Inflammatory macrophage treated with lipopolysaccharide for 4 hours (primary cell): ENCODE measurements at regions not wholly inside any gene's neighbourhood (a gene's known extent, or its start where the extent isn't known, plus 50 kb on each side); places are given as distances from the start of the nearest gene placed in this dataset.

ENCODE experiments used
- DNase-seq: peaks from one replicate; pipeline ENCODE4 v3.0.0-alpha.2; 2020

DNA sequence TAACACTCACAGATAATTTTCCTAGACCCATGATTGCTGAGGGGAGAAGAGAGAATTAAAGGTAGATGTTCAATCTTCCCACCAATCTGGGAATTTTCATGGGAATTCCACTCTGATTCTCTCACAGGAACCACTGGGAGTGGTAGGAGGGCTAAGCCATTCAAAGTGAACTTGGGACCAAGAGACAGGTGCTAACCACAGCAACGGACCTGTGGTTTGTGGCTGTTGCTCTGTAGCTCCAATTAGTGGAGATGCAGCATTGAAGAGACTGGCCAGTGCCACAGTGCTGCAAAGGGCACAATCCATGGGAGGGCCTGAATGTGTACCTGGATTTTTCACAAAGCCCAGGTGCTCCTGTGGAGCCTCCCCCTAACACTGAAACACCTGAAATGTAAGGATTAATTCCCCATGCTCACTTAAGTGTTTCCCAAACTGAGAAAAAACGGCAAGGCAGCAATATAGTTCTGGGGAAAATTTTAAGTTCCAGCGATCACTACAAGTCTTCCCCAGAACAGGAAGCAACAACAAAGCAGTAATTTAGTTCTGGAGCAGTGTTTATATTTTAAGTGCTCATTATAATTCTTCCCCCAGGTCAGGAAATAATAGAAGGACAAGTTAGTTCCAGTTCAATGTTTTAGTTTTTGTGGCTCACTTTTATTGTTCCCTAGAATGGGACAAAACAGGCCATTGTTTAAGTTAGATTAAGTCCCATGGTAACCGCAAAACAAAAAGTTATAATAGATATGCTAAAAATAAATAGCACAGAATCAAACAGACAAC is 1045.8 kb downstream of the CNTNAP5 start:
- no peak for DNase-seq

DNA sequence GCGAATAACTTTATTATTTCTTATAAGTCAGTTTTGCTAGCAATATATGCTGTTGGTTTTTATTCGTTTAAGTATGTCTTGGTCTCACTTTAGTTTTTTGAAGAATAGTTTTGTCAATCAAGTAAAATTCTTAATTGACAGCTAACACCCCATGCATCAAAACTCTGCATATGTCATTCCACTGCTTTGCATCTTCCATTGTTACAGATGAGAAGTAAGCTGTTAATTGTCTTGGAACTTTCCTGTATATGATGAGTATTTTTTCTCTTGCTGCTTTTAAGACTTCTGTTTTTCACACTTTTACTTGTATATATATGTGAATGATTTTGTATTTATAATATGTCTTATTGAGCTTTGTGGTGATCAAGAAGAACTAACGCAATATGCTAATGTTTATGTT is 1048.4 kb downstream of the CNTNAP5 start:
- no peak for DNase-seq

DNA sequence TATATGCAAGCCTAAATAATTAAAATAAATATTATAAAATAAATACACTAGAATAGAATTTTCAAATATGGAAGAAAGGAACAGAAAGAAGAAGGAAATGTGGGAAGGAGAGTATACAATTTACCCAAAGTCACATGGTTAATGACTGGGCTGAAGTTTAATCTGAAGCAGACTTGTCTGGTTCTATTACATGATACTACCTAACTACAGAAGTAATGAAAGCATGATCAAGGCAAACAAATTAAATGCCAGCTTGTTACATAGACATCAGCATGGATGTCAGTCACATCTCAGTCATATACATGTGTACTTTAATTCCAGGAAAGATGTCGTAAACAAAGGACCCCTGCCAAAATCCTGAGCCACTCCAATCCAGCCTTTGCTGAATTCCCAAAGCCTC is 1060.8 kb downstream of the CNTNAP5 start:
- DNase-seq: no peak

- no peak for DNase-seq
Measured at GRCh38 chr2:125086313-125087184, 1061.5 kb downstream of the CNTNAP5 start.

DNA sequence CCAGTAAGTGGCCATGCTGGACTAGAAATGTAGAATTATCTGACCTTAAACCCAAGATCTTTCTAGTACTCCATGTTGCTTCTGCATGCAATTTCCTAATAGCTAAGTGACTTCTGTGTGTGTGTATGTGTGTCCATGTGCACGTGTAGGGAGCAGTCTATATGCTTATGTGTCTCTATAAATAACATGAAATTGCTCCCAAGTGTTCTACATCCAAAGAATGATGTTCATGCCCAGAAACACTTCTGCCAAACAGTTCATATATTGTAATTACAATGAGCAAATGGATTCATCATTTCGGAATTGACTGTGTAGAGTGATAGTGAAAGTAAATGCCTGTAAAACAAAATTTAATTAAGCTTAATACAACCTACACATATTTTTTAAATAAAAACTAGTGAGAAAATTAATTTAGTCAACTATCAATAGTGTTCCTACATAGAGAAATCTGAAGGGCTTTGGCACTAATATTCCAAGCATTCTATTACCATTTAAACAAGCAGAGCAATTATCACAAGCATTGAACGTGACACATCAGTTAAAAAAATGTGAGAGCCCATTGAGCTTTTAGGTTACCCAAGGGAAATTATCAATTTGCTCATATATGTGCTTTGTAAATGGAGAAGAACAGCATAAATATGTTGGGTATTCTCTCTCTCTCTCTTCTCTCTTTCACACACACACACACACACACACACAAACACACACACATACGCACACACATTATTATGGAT is 1067.4 kb downstream of the CNTNAP5 start:
- DNase-seq: no peak

DNA sequence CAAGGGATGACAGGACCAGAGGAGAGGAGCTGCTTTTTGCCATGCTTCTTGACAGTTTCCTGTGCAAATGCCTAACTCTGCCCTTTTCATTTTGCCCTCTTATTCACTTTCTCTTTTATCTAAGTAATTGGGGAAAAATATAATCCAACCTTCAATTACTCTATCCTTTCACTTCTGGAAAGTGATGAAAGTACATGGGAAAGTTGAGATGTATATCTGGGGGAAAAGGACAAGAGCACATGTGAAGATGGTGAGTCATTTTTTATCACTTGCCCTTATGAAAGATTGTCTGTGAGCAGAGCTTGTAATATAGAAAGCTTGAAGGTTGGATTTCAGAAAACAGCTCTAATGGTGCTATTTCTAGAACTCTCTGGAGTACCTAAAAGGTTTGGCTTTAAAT is 1070.7 kb downstream of the CNTNAP5 start:
- no peak for DNase-seq

GRCh38 chr2:125106710-125107109 is 1081.6 kb downstream of the CNTNAP5 start:
- DNase-seq: no peak

DNA sequence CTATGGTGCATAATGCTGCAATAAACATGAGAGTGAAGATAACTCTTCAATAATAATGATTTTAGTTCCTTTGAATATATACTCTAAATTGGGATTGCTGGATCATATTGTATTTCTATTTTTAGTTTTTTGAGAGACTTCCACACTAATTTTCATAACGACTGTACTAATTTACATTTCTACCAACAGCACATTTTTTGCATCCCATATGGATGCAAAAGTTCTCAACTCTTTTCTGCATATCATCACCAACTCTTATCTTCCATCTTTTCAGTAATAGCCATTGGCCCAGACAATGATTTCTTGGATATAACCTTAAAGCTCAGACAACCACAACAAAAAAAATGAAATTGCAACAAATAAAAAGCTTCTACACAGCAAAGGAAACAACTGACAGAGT is 1082.4 kb downstream of the CNTNAP5 start:
- DNase-seq: no peak

DNA sequence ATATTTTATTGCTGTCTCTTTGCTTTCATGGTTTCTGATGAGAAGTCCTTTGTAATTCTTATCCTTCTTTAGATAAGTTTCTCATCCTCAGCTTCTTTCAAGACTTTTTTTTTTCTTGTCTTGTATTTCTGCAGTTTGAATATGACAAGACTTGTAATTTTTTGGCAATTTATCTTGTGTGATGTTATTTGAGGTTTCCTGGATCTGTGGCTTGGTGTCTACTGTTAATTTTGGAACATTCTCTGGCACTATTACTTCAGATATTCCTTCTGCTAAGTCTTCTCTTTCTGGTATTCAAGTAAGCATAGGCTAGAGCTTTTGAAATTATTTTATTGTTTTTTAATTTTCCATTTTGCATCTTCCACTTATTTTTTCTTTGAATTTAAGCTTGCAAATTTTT is 1083.2 kb downstream of the CNTNAP5 start:
- DNase-seq: no peak

- DNase-seq: no peak
Measured at GRCh38 chr2:125125902-125126301, 1100.8 kb downstream of the CNTNAP5 start.

- no peak for DNase-seq
Measured at GRCh38 chr2:125160947-125161346, 1135.9 kb downstream of the CNTNAP5 start.

GRCh38 chr2:125167152-125167551 is 1142.1 kb downstream of the CNTNAP5 start:
- DNase-seq: no peak

DNA sequence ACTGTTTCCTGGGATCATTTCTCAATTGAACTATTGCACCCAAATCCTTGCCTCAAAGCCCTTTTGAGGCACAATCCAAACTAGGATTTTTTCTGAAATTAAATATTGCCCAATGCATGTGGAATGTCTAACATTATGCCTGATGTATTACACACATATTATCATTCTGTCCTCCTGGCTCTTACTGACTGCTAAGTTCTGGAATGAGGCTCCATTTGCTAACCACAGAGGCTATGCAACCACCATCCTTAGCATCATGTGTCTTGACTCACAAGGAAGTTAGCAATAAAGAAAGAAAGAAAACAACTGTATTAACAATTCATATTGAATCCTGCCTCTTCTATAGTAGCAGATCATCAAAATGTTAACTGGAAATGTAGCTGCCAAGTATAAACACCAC is 1142.7 kb downstream of the CNTNAP5 start:
- no peak for DNase-seq

GRCh38 chr2:125168442-125168841 is 1143.4 kb downstream of the CNTNAP5 start:
- DNase-seq: no peak

DNA sequence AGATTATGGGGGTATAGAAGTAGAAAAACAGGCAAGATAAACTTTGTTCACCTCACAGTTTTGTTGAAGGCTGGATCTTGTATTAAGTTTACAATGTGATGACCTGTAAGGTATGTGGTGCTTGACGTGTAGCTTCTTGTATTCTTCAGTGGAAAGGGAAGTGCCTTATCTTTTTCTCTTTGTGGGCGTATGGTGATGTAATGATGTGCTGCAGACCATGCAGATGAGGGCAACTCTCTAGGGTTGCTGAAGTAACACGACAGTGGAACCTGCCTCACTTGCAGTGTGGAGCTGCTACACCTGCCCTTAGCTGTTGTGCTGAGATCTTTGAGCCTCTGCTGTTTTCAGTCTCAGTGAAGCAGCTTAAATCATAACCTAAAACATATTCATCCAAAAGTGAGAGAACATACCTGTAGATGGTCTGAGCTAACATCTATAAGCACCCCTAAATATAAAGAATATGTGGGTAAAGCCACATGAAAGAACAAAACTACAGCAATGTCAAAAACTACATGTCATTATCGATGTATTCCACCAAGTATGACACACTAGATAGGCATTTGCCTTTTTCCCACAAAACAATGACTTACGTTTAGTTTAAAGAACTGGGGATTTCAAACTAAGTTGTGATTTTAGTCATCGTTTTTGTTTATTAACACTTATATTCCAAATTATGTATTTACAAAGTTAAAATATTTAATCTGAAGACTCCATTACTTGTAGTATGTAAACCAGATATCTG is 1144.1 kb downstream of the CNTNAP5 start:
- no peak for DNase-seq

DNA sequence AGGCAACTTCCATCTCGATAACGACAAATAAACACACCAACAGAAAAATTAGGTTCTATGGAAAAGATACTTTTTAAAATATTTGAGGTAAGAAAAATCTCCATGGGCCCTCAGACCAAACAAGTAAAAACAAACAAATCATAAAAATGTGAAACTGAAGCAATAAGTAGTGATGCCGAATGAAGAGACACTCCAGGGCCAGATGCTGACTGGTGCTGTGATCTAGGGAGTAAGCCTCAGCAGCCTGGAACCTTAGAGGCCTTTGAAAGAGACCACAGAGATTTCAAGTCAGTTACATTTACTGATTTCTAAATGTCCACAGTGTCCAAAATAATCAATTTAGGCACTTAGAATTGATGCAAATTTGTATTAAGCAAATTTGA is 1144.7 kb downstream of the CNTNAP5 start:
- DNase-seq: no peak

- DNase-seq: no peak
Measured at GRCh38 chr2:125172181-125172580, 1147.1 kb downstream of the CNTNAP5 start.

DNA sequence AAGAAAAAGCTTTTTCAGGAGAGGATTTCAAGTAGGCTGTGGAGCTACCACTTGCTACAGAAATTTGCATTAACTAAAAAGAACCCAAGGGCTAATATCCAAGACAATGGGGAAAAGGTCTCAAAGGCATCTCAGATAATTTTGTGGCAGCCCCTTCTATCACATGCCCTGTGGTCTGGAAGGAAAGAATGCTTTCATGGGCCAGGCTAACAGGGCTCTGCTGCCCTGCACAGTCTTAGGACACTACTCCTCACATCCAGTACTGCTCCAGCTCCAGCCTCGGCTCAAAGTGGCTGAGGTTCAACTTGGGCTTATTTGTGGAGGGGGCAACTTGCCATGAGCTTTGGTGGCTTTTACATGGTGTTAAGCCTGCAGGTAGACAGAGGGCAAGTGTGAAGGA is 1150.3 kb downstream of the CNTNAP5 start:
- DNase-seq: no peak

DNA sequence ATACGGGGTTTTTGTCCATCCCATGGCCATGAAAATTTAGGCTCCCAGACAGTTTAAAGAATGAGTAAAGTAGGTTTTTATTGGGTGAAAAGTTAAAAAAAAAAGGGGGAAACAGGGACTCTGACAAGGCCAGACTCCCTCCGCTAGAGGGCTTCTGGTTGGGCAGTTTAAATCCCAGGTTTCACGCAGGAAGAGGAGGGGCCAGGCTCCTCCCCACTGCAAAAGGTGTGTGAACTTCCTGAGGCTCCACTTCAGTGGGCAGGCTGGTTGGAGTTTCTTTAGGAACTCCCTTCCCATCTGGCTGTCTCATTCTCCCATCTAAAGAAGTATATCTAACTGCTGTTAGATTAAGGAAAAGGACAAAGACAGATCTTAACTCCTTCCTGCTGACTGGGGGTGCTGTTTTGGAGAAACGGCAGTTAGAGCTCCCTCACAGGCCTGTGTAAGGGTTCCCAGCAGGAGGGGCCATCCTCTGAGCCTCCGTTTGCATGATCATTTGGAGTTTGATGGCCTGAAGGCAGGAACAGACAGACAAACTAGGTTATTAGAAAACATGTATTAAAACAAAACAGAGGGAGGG is 1160.7 kb downstream of the CNTNAP5 start:
- DNase-seq: no peak

DNA sequence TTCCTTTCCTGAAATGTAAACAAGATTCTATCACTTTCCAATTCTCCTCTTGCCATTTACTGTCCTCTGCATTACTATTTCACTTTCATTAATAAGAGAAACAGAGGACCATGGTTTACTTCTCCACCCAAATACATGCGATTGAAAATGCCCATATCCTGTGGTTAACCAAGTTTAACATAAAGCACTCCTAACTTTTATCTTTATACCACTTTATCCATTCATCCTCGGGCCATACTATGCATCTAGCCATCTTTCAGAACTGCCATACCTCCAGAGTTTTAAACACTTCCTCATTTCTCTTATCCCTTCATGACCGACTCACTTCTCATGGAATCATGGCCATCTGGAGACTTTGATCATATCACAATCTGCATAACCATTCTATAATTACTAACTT is 1182.3 kb downstream of the CNTNAP5 start:
- no peak for DNase-seq

- DNase-seq: no peak
Measured at GRCh38 chr2:125216321-125216720, 1191.2 kb downstream of the CNTNAP5 start.

DNA sequence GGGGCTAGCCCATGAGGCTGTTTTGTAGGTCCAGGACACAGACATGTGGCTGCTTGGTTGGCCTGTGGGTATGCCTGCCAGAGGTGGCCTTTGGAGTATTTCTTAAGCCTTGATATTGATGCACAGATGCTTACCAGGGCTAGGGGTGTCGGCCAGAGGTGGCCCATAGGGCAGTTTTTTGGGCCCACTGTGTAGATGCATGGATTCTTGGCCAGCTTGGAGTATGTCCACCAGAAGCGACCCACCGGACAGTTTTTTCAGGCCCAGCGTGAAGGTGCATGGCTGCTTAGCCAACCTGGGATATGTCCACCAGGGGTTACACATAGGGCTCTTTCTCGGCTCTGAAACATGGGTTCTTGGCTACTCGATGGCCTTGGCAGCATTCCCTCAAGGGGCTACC is 1199.1 kb downstream of the CNTNAP5 start:
- no peak for DNase-seq

DNA sequence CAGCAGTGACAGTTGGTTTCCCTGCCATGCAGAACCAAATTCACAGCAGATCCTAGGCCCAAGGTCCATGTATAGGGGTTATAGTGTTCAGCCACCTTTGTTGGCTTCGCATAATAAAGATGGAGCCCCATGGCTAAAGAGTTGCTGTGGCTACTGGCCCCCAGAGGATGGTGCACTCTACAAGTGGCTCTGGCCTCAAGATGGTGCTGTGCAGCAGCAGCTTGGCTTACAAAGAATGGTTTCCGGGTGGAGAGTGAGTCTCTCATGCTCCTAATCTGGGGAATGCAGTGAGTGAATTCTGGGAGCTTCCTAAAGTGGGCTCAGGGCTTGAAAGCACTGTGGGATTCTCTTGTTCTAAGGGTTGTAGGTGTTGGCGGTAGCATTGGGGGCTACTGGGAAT is 1199.7 kb downstream of the CNTNAP5 start:
- no peak for DNase-seq
